Loucy (cell line): ENCODE measurements at regions not wholly inside any gene's neighbourhood (a gene's known extent, or its start where the extent isn't known, plus 50 kb on each side); places are given as distances from the start of the nearest gene placed in this dataset.

Source experiments
- H2AFZ ChIP-seq: fragments of 200-600 bp; sonication (generic); 2 replicates; pipeline ENCODE4 v1.6.0; 2016; ENCODE audit warnings: antibody characterized with exemption, mild to moderate bottlenecking, low read length, moderate library complexity
- H3F3A ChIP-seq: fragments of 200-600 bp; 2 replicates; pipeline ENCODE4 v1.6.0; 2016; ENCODE audit warnings: antibody characterized with exemption, low read depth, mild to moderate bottlenecking
- H3K27me3 ChIP-seq: fragments of 200-600 bp; sonication (generic); 2 replicates; pipeline ENCODE4 v1.6.1; 2014; ENCODE audit warnings: low read length, mild to moderate bottlenecking; ENCODE audit not compliant: insufficient read depth, poor library complexity, severe bottlenecking
- H3K36me3 ChIP-seq: fragments of 200-600 bp; sonication (generic); 2 replicates; pipeline ENCODE4 v1.6.1; 2016; ENCODE audit warnings: low read length; ENCODE audit not compliant: insufficient read depth
- H3K4me1 ChIP-seq: fragments of 200-600 bp; sonication (generic); 2 replicates; pipeline ENCODE4 v1.5.1; 2014; ENCODE audit warnings: low read length, mild to moderate bottlenecking; ENCODE audit not compliant: insufficient read depth, poor library complexity, severe bottlenecking
- H3K4me2 ChIP-seq: fragments of 200-600 bp; sonication (generic); 2 replicates; pipeline ENCODE4 v1.6.0; 2014; ENCODE audit warnings: antibody characterized with exemption, low read length, low read depth, mild to moderate bottlenecking; ENCODE audit not compliant: poor library complexity, severe bottlenecking
- H3K4me3 ChIP-seq: fragments of 200-600 bp; sonication (generic); 2 replicates; pipeline ENCODE4 v1.5.1; 2014; ENCODE audit warnings: low read length, mild to moderate bottlenecking, mixed read lengths; ENCODE audit not compliant: poor library complexity, severe bottlenecking
- H3K79me2 ChIP-seq: fragments of 200-600 bp; sonication (generic); 2 replicates; pipeline ENCODE4 v1.6.1; 2014; ENCODE audit warnings: low read length; ENCODE audit not compliant: insufficient read depth
- H3K9ac ChIP-seq: fragments of 200-600 bp; sonication (generic); 2 replicates; pipeline ENCODE4 v1.6.0; 2014; ENCODE audit warnings: mild to moderate bottlenecking, low read depth, low read length, moderate library complexity; ENCODE audit not compliant: poor library complexity, severe bottlenecking
- H3K9me2 ChIP-seq: fragments of 200-600 bp; sonication (generic); replicated peaks from 2 replicates; pipeline ENCODE4 v1.6.1; 2016; ENCODE audit warnings: low read depth, low read length, mixed read lengths
- H3K9me3 ChIP-seq: fragments of 200-600 bp; sonication (generic); 2 replicates; pipeline ENCODE4 v1.6.1; 2014; ENCODE audit warnings: mild to moderate bottlenecking, antibody characterized with exemption, low read length, low read depth; ENCODE audit not compliant: insufficient read depth
- H4K20me1 ChIP-seq: fragments of 200-600 bp; sonication (generic); 2 replicates; pipeline ENCODE4 v1.6.0; 2014; ENCODE audit warnings: antibody characterized with exemption, low read length, mild to moderate bottlenecking; ENCODE audit not compliant: insufficient read depth, poor library complexity, severe bottlenecking
- CTCF ChIP-seq: fragments of 200-600 bp; sonication (generic); conservative IDR thresholded peaks from 2 replicates; pipeline ENCODE4 v1.5.1; 2014; ENCODE audit warnings: mild to moderate bottlenecking, antibody characterized with exemption, low read length
- EZH2phosphoT487 ChIP-seq: fragments of 200-600 bp; IDR thresholded peaks from 2 replicates; pipeline ENCODE4 v1.6.1; 2018; ENCODE audit warnings: antibody characterized with exemption, mild to moderate bottlenecking, moderate library complexity, borderline replicate concordance

GRCh38 chr1:82284213-82284612, 483.5 kb downstream of the ADGRL2 start:
- Histone ChIP-seq H3K27me3 (no peaks in the 10 kb centered on the region), H3K4me3 (no peak overlapping the region), H4K20me1 (no peaks in the 10 kb centered on the region), H2AFZ (no peak overlapping the region), H3K9me3 (no peaks in the 10 kb centered on the region), H3K9ac (no peak overlapping the region), H3F3A (no peaks in the 10 kb centered on the region), H3K4me2 (no peak overlapping the region), H3K9me2 (no peaks in the 10 kb centered on the region), H3K36me3 (no peaks in the 10 kb centered on the region), H3K4me1 (no peaks in the 10 kb centered on the region), H3K79me2 (no peaks in the 10 kb centered on the region)
- TF ChIP-seq CTCF: no peak
- TF ChIP-seq EZH2phosphoT487: no peak

GRCh38 chr1:82279241-82279640, 478.5 kb downstream of the ADGRL2 start:
- Histone ChIP-seq H3F3A (no peaks in the 10 kb centered on the region), H3K9me2 (no peaks in the 10 kb centered on the region), H3K9ac (no peak overlapping the region), H3K36me3 (no peaks in the 10 kb centered on the region), H3K4me2 (no peak overlapping the region), H3K27me3 (no peaks in the 10 kb centered on the region), H2AFZ (no peak overlapping the region), H3K4me3 (no peak overlapping the region), H4K20me1 (no peaks in the 10 kb centered on the region), H3K4me1 (no peaks in the 10 kb centered on the region), H3K79me2 (no peaks in the 10 kb centered on the region), H3K9me3 (no peaks in the 10 kb centered on the region)
- no peak for TF ChIP-seq CTCF
- TF ChIP-seq EZH2phosphoT487: no peak

GRCh38 chr1:82273816-82274215, 473.1 kb downstream of the ADGRL2 start:
- Histone ChIP-seq H3K9me3 (no peaks in the 10 kb centered on the region; the same call in 1 of the 2 replicates), H3K36me3 (no peaks in the 10 kb centered on the region), H3K4me3 (no peak overlapping the region), H3K79me2 (no peaks in the 10 kb centered on the region), H3F3A (no peaks in the 10 kb centered on the region), H3K9me2 (no peaks in the 10 kb centered on the region), H3K4me2 (no peak overlapping the region), H2AFZ (no peak overlapping the region), H3K9ac (no peak overlapping the region), H3K4me1 (no peaks in the 10 kb centered on the region), H3K27me3 (no peaks in the 10 kb centered on the region), H4K20me1 (no peaks in the 10 kb centered on the region)
- TF ChIP-seq CTCF (no peak), EZH2phosphoT487 (no peak)
